HUES48 (cell line): ENCODE measurements at regions not wholly inside any gene's neighbourhood (a gene's known extent, or its start where the extent isn't known, plus 50 kb on each side); places are given as distances from the start of the nearest gene placed in this dataset.
"Not testable (repeated sequence)": the region's sequence is repeated elsewhere in the genome, so short reads cannot be mapped to it uniquely, and the experiment has no call there.

ENCODE experiments used
- H3K27ac ChIP-seq: one replicate; pipeline ENCODE4 v1.7.0; 2013; ENCODE audit warnings: low read depth, low read length, inconsistent platforms
- H3K27me3 ChIP-seq: 2 replicates; pipeline ENCODE4 v1.6.1; 2013; ENCODE audit warnings: mild to moderate bottlenecking, low read length; ENCODE audit not compliant: control insufficient read depth, insufficient read depth
- H3K36me3 ChIP-seq: 2 replicates; pipeline ENCODE4 v1.6.1; 2013; ENCODE audit warnings: low read length; ENCODE audit not compliant: control insufficient read depth, insufficient read depth
- H3K4me1 ChIP-seq: 2 replicates; pipeline ENCODE4 v1.6.1; 2013; ENCODE audit warnings: mild to moderate bottlenecking, low read length; ENCODE audit not compliant: control insufficient read depth, insufficient read depth
- H3K4me3 ChIP-seq: 2 replicates; pipeline ENCODE4 v1.5.1; 2013; ENCODE audit warnings: mild to moderate bottlenecking, low read depth, low read length
- H3K9ac ChIP-seq: 2 replicates; pipeline ENCODE4 v1.6.1; 2013; ENCODE audit warnings: mild to moderate bottlenecking, low read depth, low read length, moderate library complexity
- H3K9me3 ChIP-seq: 2 replicates; pipeline ENCODE4 v1.6.1; 2013; ENCODE audit warnings: low read length; ENCODE audit not compliant: control insufficient read depth, insufficient read depth

GRCh38 chr6:106785298-106785697 lies 155.9 kb downstream of the QRSL1 start:
- Histone ChIP-seq H3K9ac (no peak overlapping the region), H3K27me3 (no peaks in the 10 kb centered on the region), H3K27ac (no peak overlapping the region), H3K4me1 (no peaks in the 10 kb centered on the region), H3K4me3 (no peak overlapping the region), H3K36me3 (no peaks in the 10 kb centered on the region), H3K9me3 (0 out of 2 replicates have a peak, but pooled peaks cover 10% of the 10 kb centered on the region)

- Histone ChIP-seq H3K4me3 (no peak overlapping the region), H3K27ac (no peak overlapping the region), H3K4me1 (no peaks in the 10 kb centered on the region), H3K9ac (no peak overlapping the region), H3K9me3 (peaks cover 16% of the 10 kb centered on the region), H3K36me3 (no peaks in the 10 kb centered on the region), H3K27me3 (no peaks in the 10 kb centered on the region)
Measured at GRCh38 chr6:106783640-106784566, 154.5 kb downstream of the QRSL1 start.

GRCh38 chr6:106782536-106783285 lies 153.3 kb downstream of the QRSL1 start:
- Histone ChIP-seq H3K4me3 (no peak overlapping the region), H3K27me3 (no peaks in the 10 kb centered on the region), H3K27ac (no peak overlapping the region), H3K9me3 (peaks cover 21% of the 10 kb centered on the region), H3K36me3 (no peaks in the 10 kb centered on the region), H3K4me1 (no peaks in the 10 kb centered on the region), H3K9ac (no peak overlapping the region)

- H3K36me3 ChIP-seq, H3K4me1 ChIP-seq, H3K4me3 ChIP-seq, H3K27me3 ChIP-seq, H3K27ac ChIP-seq, H3K9ac ChIP-seq: not testable (repeated sequence)
- peaks cover 21% of the 10 kb centered on the region for H3K9me3 ChIP-seq
Measured at GRCh38 chr6:106779552-106779951, 150.2 kb downstream of the QRSL1 start.

GRCh38 chr6:106778943-106779342 lies 149.6 kb downstream of the QRSL1 start:
- peaks cover 21% of the 10 kb centered on the region for H3K9me3 ChIP-seq
- no peaks in the 10 kb centered on the region for H3K36me3 ChIP-seq
- H3K27me3 ChIP-seq: no peaks in the 10 kb centered on the region

GRCh38 chr6:106773996-106774629 lies 144.7 kb downstream of the QRSL1 start:
- Histone ChIP-seq H3K27me3 (no peaks in the 10 kb centered on the region), H3K27ac (no peak overlapping the region), H3K9me3 (peaks cover 17% of the 10 kb centered on the region), H3K4me3 (no peak overlapping the region), H3K9ac (no peak overlapping the region), H3K4me1 (peaks cover 9% of the 10 kb centered on the region), H3K36me3 (no peaks in the 10 kb centered on the region)

More at GRCh38 chr6:106778943-106779342, 149.6 kb downstream of the QRSL1 start:
- Histone ChIP-seq H3K4me1 (peaks cover under 1% of the 10 kb centered on the region; the same call in 1 of the 2 replicates), H3K9ac (no peak overlapping the region), H3K4me3 (no peak overlapping the region), H3K27ac (no peak overlapping the region)

- Histone ChIP-seq H3K4me3 (no peak overlapping the region), H3K27me3 (no peaks in the 10 kb centered on the region), H3K36me3 (no peaks in the 10 kb centered on the region), H3K9ac (no peak overlapping the region), H3K4me1 (peaks cover 9% of the 10 kb centered on the region), H3K9me3 (peaks cover 11% of the 10 kb centered on the region), H3K27ac (no peak overlapping the region)
Measured at GRCh38 chr6:106773522-106773921, 144.1 kb downstream of the QRSL1 start.

- peaks cover 9% of the 10 kb centered on the region for H3K4me1 ChIP-seq
- peaks cover 10% of the 10 kb centered on the region for H3K9me3 ChIP-seq
- H3K27ac ChIP-seq: no peak overlapping the region
- no peak overlapping the region for H3K9ac ChIP-seq
- H3K27me3 ChIP-seq: no peaks in the 10 kb centered on the region
- H3K4me3 ChIP-seq: no peak overlapping the region
- no peaks in the 10 kb centered on the region for H3K36me3 ChIP-seq
Measured at GRCh38 chr6:106772270-106773142, 143.1 kb downstream of the QRSL1 start.

GRCh38 chr6:106771822-106772221 lies 142.4 kb downstream of the QRSL1 start:
- peaks cover 9% of the 10 kb centered on the region for H3K4me1 ChIP-seq
- peaks cover 10% of the 10 kb centered on the region for H3K9me3 ChIP-seq
- H3K9ac ChIP-seq: no peak overlapping the region
- H3K27me3 ChIP-seq: no peaks in the 10 kb centered on the region
- no peak overlapping the region for H3K27ac ChIP-seq
- no peak overlapping the region for H3K4me3 ChIP-seq
- no peaks in the 10 kb centered on the region for H3K36me3 ChIP-seq

- no peaks in the 10 kb centered on the region for H3K36me3 ChIP-seq
- no peak overlapping the region for H3K4me3 ChIP-seq
- peaks cover 9% of the 10 kb centered on the region for H3K4me1 ChIP-seq
- no peak overlapping the region for H3K9ac ChIP-seq
- peaks cover 10% of the 10 kb centered on the region for H3K9me3 ChIP-seq
- no peaks in the 10 kb centered on the region for H3K27me3 ChIP-seq
- H3K27ac ChIP-seq: no peak overlapping the region
Measured at GRCh38 chr6:106770663-106771062, 141.3 kb downstream of the QRSL1 start.
